WTC11 (cell line): ENCODE measurements at regions not wholly inside any gene's neighbourhood (a gene's known extent, or its start where the extent isn't known, plus 50 kb on each side); places are given as distances from the start of the nearest gene placed in this dataset.
"Not testable (repeated sequence)": the region's sequence is repeated elsewhere in the genome, so short reads cannot be mapped to it uniquely, and the experiment has no call there.

Source experiments
- ATF1 ChIP-seq: sonication (generic); formaldehyde crosslinking; IDR thresholded peaks from 2 replicates; pipeline ENCODE4 v1.8.1; 2023; ENCODE audit warnings: mild to moderate bottlenecking, moderate library complexity, missing genetic modification reagents
- CBFB ChIP-seq: sonication (generic); formaldehyde crosslinking; IDR thresholded peaks from 2 replicates; pipeline ENCODE4 v1.8.1; 2022; ENCODE audit warnings: mild to moderate bottlenecking, low read depth, missing genetic modification reagents
- E2F1 ChIP-seq: sonication (generic); formaldehyde crosslinking; IDR thresholded peaks from 2 replicates; pipeline ENCODE4 v1.8.0; 2022; ENCODE audit warnings: mild to moderate bottlenecking, missing genetic modification reagents
- NFYB ChIP-seq: sonication (generic); formaldehyde crosslinking; conservative IDR thresholded peaks from 2 replicates; pipeline ENCODE4 v1.8.0; 2022; ENCODE audit warnings: low read depth, missing genetic modification reagents
- TEAD1 ChIP-seq: sonication (generic); formaldehyde crosslinking; IDR thresholded peaks from 2 replicates; pipeline ENCODE4 v1.8.0; 2022; ENCODE audit warnings: mild to moderate bottlenecking, missing genetic modification reagents
- ZNF263 ChIP-seq: sonication (generic); formaldehyde crosslinking; IDR thresholded peaks from 2 replicates; pipeline ENCODE4 v1.8.1; 2022; ENCODE audit warnings: low read depth, mild to moderate bottlenecking, moderate library complexity, missing genetic modification reagents
- TF ChIP-seq, protein P1 (sequence below): sonication (generic); formaldehyde crosslinking; IDR thresholded peaks from 2 replicates; pipeline ENCODE4 v1.8.0; 2022; ENCODE audit warnings: mild to moderate bottlenecking, missing genetic modification reagents
- TF ChIP-seq, protein P2 (sequence below): fragments of 200-600 bp; IDR thresholded peaks from 2 replicates; pipeline ENCODE4 v1.8.0; 2022; ENCODE audit warnings: antibody characterized with exemption
- TF ChIP-seq, protein P3 (sequence below): sonication (generic); formaldehyde crosslinking; conservative IDR thresholded peaks from 2 replicates; pipeline ENCODE4 v1.8.1; 2023; ENCODE audit warnings: mild to moderate bottlenecking, low read depth, missing genetic modification reagents, moderate library complexity
- TF ChIP-seq, protein P4 (sequence below): sonication (generic); formaldehyde crosslinking; IDR thresholded peaks from 2 replicates; pipeline ENCODE4 v1.8.1; 2023; ENCODE audit warnings: mild to moderate bottlenecking, missing genetic modification reagents, moderate library complexity

- TF ChIP-seq, protein P1, sequence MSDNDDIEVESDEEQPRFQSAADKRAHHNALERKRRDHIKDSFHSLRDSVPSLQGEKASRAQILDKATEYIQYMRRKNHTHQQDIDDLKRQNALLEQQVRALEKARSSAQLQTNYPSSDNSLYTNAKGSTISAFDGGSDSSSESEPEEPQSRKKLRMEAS (CRISPR knock-in tag) = not testable (repeated sequence)
- TF ChIP-seq ATF1, E2F1, CBFB, NFYB, TEAD1, ZNF263 (CRISPR knock-in tag): not testable (repeated sequence)
- TF ChIP-seq, protein P2, sequence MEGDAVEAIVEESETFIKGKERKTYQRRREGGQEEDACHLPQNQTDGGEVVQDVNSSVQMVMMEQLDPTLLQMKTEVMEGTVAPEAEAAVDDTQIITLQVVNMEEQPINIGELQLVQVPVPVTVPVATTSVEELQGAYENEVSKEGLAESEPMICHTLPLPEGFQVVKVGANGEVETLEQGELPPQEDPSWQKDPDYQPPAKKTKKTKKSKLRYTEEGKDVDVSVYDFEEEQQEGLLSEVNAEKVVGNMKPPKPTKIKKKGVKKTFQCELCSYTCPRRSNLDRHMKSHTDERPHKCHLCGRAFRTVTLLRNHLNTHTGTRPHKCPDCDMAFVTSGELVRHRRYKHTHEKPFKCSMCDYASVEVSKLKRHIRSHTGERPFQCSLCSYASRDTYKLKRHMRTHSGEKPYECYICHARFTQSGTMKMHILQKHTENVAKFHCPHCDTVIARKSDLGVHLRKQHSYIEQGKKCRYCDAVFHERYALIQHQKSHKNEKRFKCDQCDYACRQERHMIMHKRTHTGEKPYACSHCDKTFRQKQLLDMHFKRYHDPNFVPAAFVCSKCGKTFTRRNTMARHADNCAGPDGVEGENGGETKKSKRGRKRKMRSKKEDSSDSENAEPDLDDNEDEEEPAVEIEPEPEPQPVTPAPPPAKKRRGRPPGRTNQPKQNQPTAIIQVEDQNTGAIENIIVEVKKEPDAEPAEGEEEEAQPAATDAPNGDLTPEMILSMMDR = not testable (repeated sequence)
- TF ChIP-seq, protein P3, sequence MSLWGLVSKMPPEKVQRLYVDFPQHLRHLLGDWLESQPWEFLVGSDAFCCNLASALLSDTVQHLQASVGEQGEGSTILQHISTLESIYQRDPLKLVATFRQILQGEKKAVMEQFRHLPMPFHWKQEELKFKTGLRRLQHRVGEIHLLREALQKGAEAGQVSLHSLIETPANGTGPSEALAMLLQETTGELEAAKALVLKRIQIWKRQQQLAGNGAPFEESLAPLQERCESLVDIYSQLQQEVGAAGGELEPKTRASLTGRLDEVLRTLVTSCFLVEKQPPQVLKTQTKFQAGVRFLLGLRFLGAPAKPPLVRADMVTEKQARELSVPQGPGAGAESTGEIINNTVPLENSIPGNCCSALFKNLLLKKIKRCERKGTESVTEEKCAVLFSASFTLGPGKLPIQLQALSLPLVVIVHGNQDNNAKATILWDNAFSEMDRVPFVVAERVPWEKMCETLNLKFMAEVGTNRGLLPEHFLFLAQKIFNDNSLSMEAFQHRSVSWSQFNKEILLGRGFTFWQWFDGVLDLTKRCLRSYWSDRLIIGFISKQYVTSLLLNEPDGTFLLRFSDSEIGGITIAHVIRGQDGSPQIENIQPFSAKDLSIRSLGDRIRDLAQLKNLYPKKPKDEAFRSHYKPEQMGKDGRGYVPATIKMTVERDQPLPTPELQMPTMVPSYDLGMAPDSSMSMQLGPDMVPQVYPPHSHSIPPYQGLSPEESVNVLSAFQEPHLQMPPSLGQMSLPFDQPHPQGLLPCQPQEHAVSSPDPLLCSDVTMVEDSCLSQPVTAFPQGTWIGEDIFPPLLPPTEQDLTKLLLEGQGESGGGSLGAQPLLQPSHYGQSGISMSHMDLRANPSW (CRISPR knock-in tag) = not testable (repeated sequence)
- TF ChIP-seq, protein P4, sequence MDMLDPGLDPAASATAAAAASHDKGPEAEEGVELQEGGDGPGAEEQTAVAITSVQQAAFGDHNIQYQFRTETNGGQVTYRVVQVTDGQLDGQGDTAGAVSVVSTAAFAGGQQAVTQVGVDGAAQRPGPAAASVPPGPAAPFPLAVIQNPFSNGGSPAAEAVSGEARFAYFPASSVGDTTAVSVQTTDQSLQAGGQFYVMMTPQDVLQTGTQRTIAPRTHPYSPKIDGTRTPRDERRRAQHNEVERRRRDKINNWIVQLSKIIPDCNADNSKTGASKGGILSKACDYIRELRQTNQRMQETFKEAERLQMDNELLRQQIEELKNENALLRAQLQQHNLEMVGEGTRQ (CRISPR knock-in tag) = not testable (repeated sequence)
Observed at GRCh38 chr2:111280709-111281286, 160.1 kb downstream of the BCL2L11 start.
